ENCODE measurements at regions not wholly inside any gene's neighbourhood (a gene's known extent, or its start where the extent isn't known, plus 50 kb on each side); places are given as distances from the start of the nearest gene placed in this dataset.

- no peak for DNase-seq (ENCODE audit: low read depth in 4 of 4, low spot score in 3 of 4)
These were observed 1288.4 kb downstream of the BRD1 start for GRCh38 chr22:48539261-48539660.

GRCh38 chr22:48538291-48538820 is 1289.3 kb downstream of the BRD1 start:
- no peak for DNase-seq (ENCODE audit: low read depth in 4 of 4, low spot score in 3 of 4)

- no peak for DNase-seq (ENCODE audit: low read depth in 4 of 4, low spot score in 3 of 4)
These were observed 1290.4 kb downstream of the BRD1 start for GRCh38 chr22:48537343-48537680.

- peak in 1 of 4 donors; percentile 24 for DNase-seq (ENCODE audit: low read depth in 4 of 4, low spot score in 3 of 4)
These were observed 1290.9 kb downstream of the BRD1 start for GRCh38 chr22:48536541-48537342.

GRCh38 chr22:48535868-48536540 is 1291.7 kb downstream of the BRD1 start:
- DNase-seq (ENCODE audit: low read depth in 4 of 4, low spot score in 3 of 4), result no peak

- no peak for DNase-seq (ENCODE audit: low read depth in 4 of 4, low spot score in 3 of 4)
These were observed 1293.2 kb downstream of the BRD1 start for GRCh38 chr22:48534395-48534958.

- DNase-seq (ENCODE audit: low read depth in 4 of 4, low spot score in 3 of 4), result no peak
These were observed 1294.7 kb downstream of the BRD1 start for GRCh38 chr22:48532986-48533385.

- no peak for DNase-seq (ENCODE audit: low read depth in 4 of 4, low spot score in 3 of 4)
These were observed 1295.8 kb downstream of the BRD1 start for GRCh38 chr22:48531761-48532435.

- no peak for DNase-seq (ENCODE audit: low read depth in 4 of 4, low spot score in 3 of 4)
These were observed 1296.6 kb downstream of the BRD1 start for GRCh38 chr22:48531108-48531507.

GRCh38 chr22:48530666-48531065 is 1297.0 kb downstream of the BRD1 start:
- no peak for DNase-seq (ENCODE audit: low read depth in 4 of 4, low spot score in 3 of 4)

GRCh38 chr22:48528221-48528915 is 1299.3 kb downstream of the BRD1 start:
- no peak for DNase-seq (ENCODE audit: low read depth in 4 of 4, low spot score in 3 of 4)

- DNase-seq (ENCODE audit: low read depth in 4 of 4, low spot score in 3 of 4), result no peak
These were observed 1303.9 kb downstream of the BRD1 start for GRCh38 chr22:48523761-48524160.

- no peak for DNase-seq (ENCODE audit: low read depth in 4 of 4, low spot score in 3 of 4)
These were observed 1304.6 kb downstream of the BRD1 start for GRCh38 chr22:48523091-48523490.

- DNase-seq (ENCODE audit: low read depth in 4 of 4, low spot score in 3 of 4), result no peak
These were observed 1305.4 kb downstream of the BRD1 start for GRCh38 chr22:48522271-48522670.

GRCh38 chr22:48520884-48521588 is 1306.6 kb downstream of the BRD1 start:
- peak in 1 of 4 donors; percentile 61 for DNase-seq (ENCODE audit: low read depth in 4 of 4, low spot score in 3 of 4)

- no peak for DNase-seq (ENCODE audit: low read depth in 4 of 4, low spot score in 3 of 4)
These were observed 1307.5 kb downstream of the BRD1 start for GRCh38 chr22:48520207-48520606.

- no peak for DNase-seq (ENCODE audit: low read depth in 4 of 4, low spot score in 3 of 4)
These were observed 1310.3 kb downstream of the BRD1 start for GRCh38 chr22:48517039-48518030.

GRCh38 chr22:48516571-48516970 is 1311.1 kb downstream of the BRD1 start:
- DNase-seq (ENCODE audit: low read depth in 4 of 4, low spot score in 3 of 4), result no peak
